ENCODE measurements at regions not wholly inside any gene's neighbourhood (a gene's known extent, or its start where the extent isn't known, plus 50 kb on each side); places are given as distances from the start of the nearest gene placed in this dataset.

DNA sequence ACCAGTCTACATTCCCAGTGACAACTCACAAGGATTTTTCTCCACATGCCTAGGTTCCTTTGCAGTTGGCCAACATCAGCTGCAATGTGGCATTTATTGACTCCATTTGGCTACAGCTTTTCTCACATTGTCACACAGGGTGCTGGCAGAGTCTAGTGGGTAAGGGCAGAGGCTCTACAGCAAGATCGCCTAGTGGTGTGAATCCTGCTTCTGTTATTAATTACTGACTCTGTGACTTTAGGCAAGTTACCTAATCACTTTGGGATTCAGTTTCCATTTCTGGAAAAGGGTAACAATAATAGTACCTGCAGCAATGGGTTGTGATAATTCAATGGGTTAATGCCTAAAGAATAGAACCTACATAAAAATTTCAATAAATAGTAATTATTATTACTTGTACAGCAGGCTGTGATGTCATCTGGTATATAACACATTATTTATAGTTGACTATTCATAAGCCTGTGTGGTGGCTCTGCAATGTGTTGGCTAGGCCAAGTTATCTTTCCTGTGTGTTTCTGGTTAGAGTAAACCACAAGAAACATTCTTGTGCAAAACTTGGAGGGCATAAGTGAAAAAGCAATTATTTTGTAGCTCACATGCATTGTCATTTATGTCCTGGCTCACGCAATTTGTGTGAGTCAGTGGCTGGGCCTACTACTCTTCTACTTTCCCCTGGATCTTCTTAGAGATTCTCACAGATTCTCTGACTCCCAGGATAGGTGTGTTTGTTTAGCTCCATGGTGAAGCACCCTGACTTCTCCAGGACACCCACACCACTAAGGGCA is 59.5 kb downstream of the PTGS2 start:
- ChIA-PET POLR2A (no interaction called here), CTCF (ENCODE audit: unreplicated experiment) (no interaction called here)
- no peak for DNase-seq (ENCODE audit: low spot score)
- H3K9me3 ChIP-seq (ENCODE audit: low read length) = no peaks in the 10 kb centered on the region
- no peaks in the 10 kb centered on the region for H3K36me3 ChIP-seq (ENCODE audit: insufficient read depth, low read length)
- intact Hi-C loops (cut with micrococcal nuclease; ENCODE audit: unreplicated experiment) = no loop called here
- H3K79me2 ChIP-seq (ENCODE audit: insufficient read depth, low read depth, low read length) = no peaks in the 10 kb centered on the region
- no peaks in the 10 kb centered on the region for H3K9me2 ChIP-seq (ENCODE audit: insufficient read depth, low read length)
- no peak overlapping the region for H3K4me2 ChIP-seq (ENCODE audit: low read length)
- H4K20me1 ChIP-seq (ENCODE audit: insufficient read depth, low read length) = no peaks in the 10 kb centered on the region
- H2AFZ ChIP-seq (ENCODE audit: low read length) = no peak overlapping the region
- BruUV-seq (replicated peaks) = no TSS peak
- no peak for TF ChIP-seq EZH2phosphoT487 (IDR thresholded peaks at IDR 0.05; ENCODE audit: borderline replicate concordance, low read depth, low read length)
- TF ChIP-seq, protein P1, sequence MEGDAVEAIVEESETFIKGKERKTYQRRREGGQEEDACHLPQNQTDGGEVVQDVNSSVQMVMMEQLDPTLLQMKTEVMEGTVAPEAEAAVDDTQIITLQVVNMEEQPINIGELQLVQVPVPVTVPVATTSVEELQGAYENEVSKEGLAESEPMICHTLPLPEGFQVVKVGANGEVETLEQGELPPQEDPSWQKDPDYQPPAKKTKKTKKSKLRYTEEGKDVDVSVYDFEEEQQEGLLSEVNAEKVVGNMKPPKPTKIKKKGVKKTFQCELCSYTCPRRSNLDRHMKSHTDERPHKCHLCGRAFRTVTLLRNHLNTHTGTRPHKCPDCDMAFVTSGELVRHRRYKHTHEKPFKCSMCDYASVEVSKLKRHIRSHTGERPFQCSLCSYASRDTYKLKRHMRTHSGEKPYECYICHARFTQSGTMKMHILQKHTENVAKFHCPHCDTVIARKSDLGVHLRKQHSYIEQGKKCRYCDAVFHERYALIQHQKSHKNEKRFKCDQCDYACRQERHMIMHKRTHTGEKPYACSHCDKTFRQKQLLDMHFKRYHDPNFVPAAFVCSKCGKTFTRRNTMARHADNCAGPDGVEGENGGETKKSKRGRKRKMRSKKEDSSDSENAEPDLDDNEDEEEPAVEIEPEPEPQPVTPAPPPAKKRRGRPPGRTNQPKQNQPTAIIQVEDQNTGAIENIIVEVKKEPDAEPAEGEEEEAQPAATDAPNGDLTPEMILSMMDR (conservative IDR thresholded peaks at IDR 0.05; ENCODE audit: low read length) = no peak
- H3K4me1 ChIP-seq (ENCODE audit: insufficient read depth, low read length, poor library complexity, severe bottlenecking) = peaks cover 5% of the 10 kb centered on the region
- H3K4me3 ChIP-seq (ENCODE audit: low read depth, low read length, poor library complexity, severe bottlenecking) = no peak overlapping the region
- no peak overlapping the region for H3K27ac ChIP-seq (ENCODE audit: low read depth, low read length, poor library complexity, severe bottlenecking)

DNA sequence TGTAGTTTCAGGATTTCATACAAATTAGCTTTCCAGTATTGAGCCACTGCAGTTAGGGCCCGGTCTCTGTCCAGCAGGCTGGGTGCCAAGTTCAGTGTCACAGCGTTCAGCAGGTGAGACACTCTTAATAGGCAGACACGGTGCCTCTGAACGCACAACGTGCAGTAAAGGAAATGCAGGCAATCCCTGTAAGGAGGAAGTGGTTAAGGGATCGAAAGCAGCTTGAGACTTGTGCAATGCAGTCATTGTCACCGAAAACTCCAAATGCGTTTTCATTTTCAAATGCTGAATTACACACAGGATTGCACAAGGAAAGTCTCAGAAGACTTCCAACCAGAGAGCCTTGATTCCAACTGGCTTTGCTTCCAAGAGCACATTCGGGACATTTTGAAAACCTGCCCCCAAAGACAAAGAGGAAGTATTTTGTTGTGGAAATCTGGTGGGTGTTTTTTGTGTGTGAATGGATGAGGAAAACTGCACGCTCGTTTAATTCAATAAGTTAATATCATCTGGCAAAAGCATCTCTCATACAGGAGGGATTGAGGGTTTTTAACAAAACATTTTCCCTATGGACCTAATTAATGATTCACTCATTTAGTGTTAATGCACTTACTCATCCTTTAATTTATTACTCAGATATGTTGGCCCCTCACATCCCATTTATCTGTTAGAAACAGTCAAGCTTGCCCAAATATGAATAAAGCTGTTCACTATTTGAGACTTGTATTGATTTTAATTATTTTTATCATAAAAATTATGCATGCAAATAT is 61.6 kb downstream of the PTGS2 start:
- Histone ChIP-seq H2AFZ (ENCODE audit: low read length) (peak overlapping the region; percentile 75), H3K9me3 (ENCODE audit: low read length) (no peaks in the 10 kb centered on the region), H3K9me2 (ENCODE audit: insufficient read depth, low read length) (no peaks in the 10 kb centered on the region), H3K4me2 (ENCODE audit: low read length) (peak overlapping the region; percentile 54), H3K4me1 (ENCODE audit: insufficient read depth, low read length, poor library complexity, severe bottlenecking) (peaks cover 5% of the 10 kb centered on the region), H3K36me3 (ENCODE audit: insufficient read depth, low read length) (no peaks in the 10 kb centered on the region), H3K79me2 (ENCODE audit: insufficient read depth, low read depth, low read length) (no peaks in the 10 kb centered on the region), H3K4me3 (ENCODE audit: low read depth, low read length, poor library complexity, severe bottlenecking) (peak overlapping the region; percentile 44), H3K27ac (ENCODE audit: low read depth, low read length, poor library complexity, severe bottlenecking) (no peak overlapping the region), H4K20me1 (ENCODE audit: insufficient read depth, low read length) (no peaks in the 10 kb centered on the region)
- TF ChIP-seq EZH2phosphoT487 (IDR thresholded peaks at IDR 0.05; ENCODE audit: borderline replicate concordance, low read depth, low read length) = no peak
- TF ChIP-seq, protein P1 (conservative IDR thresholded peaks at IDR 0.05; ENCODE audit: low read length) = no peak
- CTCF ChIA-PET (ENCODE audit: unreplicated experiment) = no interaction called here
- intact Hi-C loops (cut with micrococcal nuclease; ENCODE audit: unreplicated experiment) = no loop called here
- POLR2A ChIA-PET = interaction anchor here (0.6 kb wide), 1 partner anchor 127 kb away, joined by 3 read pairs; no protein-coding TSS in a partner anchor
- DNase-seq (ENCODE audit: low spot score) = peak; percentile 62
- no TSS peak for BruUV-seq (replicated peaks)

All from OCI-LY7 (cell line).